GM23338 (cell line): ENCODE measurements at regions not wholly inside any gene's neighbourhood (a gene's known extent, or its start where the extent isn't known, plus 50 kb on each side); places are given as distances from the start of the nearest gene placed in this dataset.

Experiments
- ATAC-seq: fragments of 200-7000 bp; cut with Tn5 transposase; 3 replicates; pipeline ENCODE4 v1.9.1; 2020
- DNase-seq: peaks from one replicate; pipeline ENCODE4 v3.0.0-alpha.2; 2015; ENCODE audit warnings: low spot score
- H2AFZ ChIP-seq: fragments of 200-600 bp; sonication (generic); 2 replicates; pipeline ENCODE4 v1.8.0; 2016; ENCODE audit warnings: antibody characterized with exemption, mild to moderate bottlenecking, moderate library complexity
- H3F3A ChIP-seq: fragments of 200-600 bp; sonication (generic); replicated peaks from 2 replicates; pipeline ENCODE4 v1.8.0; 2017; ENCODE audit warnings: antibody characterized with exemption, mixed run types, low read depth
- H3K27ac ChIP-seq: fragments of 200-600 bp; sonication (generic); 2 replicates; pipeline ENCODE4 v1.6.1; 2016; ENCODE audit warnings: low read depth
- H3K27me3 ChIP-seq: fragments of 200-600 bp; sonication (generic); 2 replicates; pipeline ENCODE4 v1.8.0; 2016; ENCODE audit warnings: mild to moderate bottlenecking, mixed run types, moderate library complexity; ENCODE audit not compliant: insufficient read depth
- H3K36me3 ChIP-seq: fragments of 200-600 bp; sonication (generic); 2 replicates; pipeline ENCODE4 v1.8.0; 2016; ENCODE audit warnings: mild to moderate bottlenecking; ENCODE audit not compliant: insufficient read depth
- H3K4me1 ChIP-seq: fragments of 200-600 bp; sonication (generic); 2 replicates; pipeline ENCODE4 v1.8.0; 2016; ENCODE audit warnings: mild to moderate bottlenecking, moderate library complexity; ENCODE audit not compliant: insufficient read depth
- H3K4me2 ChIP-seq: fragments of 200-600 bp; sonication (generic); 2 replicates; pipeline ENCODE4 v1.7.1; 2017; ENCODE audit warnings: mixed run types
- H3K4me3 ChIP-seq: fragments of 200-600 bp; sonication (generic); 2 replicates; pipeline ENCODE4 v1.6.1; 2016; ENCODE audit warnings: mixed run types
- H3K79me2 ChIP-seq: fragments of 200-600 bp; sonication (generic); replicated peaks from 2 replicates; pipeline ENCODE4 v1.8.0; 2017; ENCODE audit warnings: mild to moderate bottlenecking; ENCODE audit not compliant: insufficient read depth
- H3K9me2 ChIP-seq: fragments of 200-600 bp; sonication (generic); 2 replicates; pipeline ENCODE4 v1.8.0; 2017; ENCODE audit not compliant: insufficient read depth
- H4K20me1 ChIP-seq: fragments of 200-600 bp; sonication (generic); replicated peaks from 2 replicates; pipeline ENCODE4 v1.8.0; 2017; ENCODE audit warnings: mild to moderate bottlenecking; ENCODE audit not compliant: insufficient read depth
- H3K27ac Mint-ChIP-seq: 2 replicates; pipeline ENCODE4 v1.8.0; 2020; ENCODE audit warnings: inconsistent platforms, mild to moderate bottlenecking, moderate library complexity, mixed read lengths
- H3K27me3 Mint-ChIP-seq: 3 replicates; pipeline ENCODE4 v1.8.0; 2022; ENCODE audit warnings: low read depth, mild to moderate bottlenecking, moderate library complexity, mixed read lengths, inconsistent platforms; ENCODE audit not compliant: insufficient read depth, poor library complexity
- H3K36me3 Mint-ChIP-seq: 3 replicates; pipeline ENCODE4 v1.8.0; 2021; ENCODE audit warnings: low read depth, mild to moderate bottlenecking, inconsistent platforms, moderate library complexity, mixed read lengths
- H3K4me1 Mint-ChIP-seq: 3 replicates; pipeline ENCODE4 v1.8.0; 2020; ENCODE audit warnings: mild to moderate bottlenecking, inconsistent platforms, mixed read lengths
- H3K4me3 Mint-ChIP-seq: 3 replicates; pipeline ENCODE4 v1.8.0; 2021; ENCODE audit warnings: moderate library complexity, mild to moderate bottlenecking, inconsistent platforms, mixed read lengths
- H3K9me3 Mint-ChIP-seq: 3 replicates; pipeline ENCODE4 v1.8.0; 2020; ENCODE audit warnings: moderate library complexity, mild to moderate bottlenecking, inconsistent platforms, mixed read lengths
- CREB1 ChIP-seq: fragments of 250-450 bp; sonication (Bioruptor Pico); IDR thresholded peaks from 2 replicates; pipeline ENCODE4 v1.5.0; 2020; ENCODE audit warnings: low read depth, mild to moderate bottlenecking, moderate library complexity
- CTCF ChIP-seq, 2 experiments: fragments of 200-600 bp in 1 of 2; sonication (generic) in 1 of 2; conservative IDR thresholded peaks; 2 replicates each; pipeline versions ENCODE4 v1.5.1 to v1.6.1; 2016 to 2017; ENCODE audit warnings: antibody characterized with exemption in 2 of 2, low read depth in 2 of 2, mild to moderate bottlenecking in 2 of 2, moderate library complexity in 1 of 2
- ETS1 ChIP-seq: IDR thresholded peaks from 2 replicates; pipeline ENCODE4 v1.6.1; 2016; ENCODE audit warnings: antibody characterized with exemption
- EZH2 ChIP-seq: fragments of 200-600 bp; sonication (generic); IDR thresholded peaks from one replicate; pipeline ENCODE4 v1.8.0; 2017; ENCODE audit warnings: antibody characterized with exemption, mild to moderate bottlenecking, low read depth; ENCODE audit not compliant: unreplicated experiment
- EZH2phosphoT487 ChIP-seq: fragments of 200-600 bp; sonication (generic); IDR thresholded peaks from one replicate; pipeline ENCODE4 v1.8.1; 2018; ENCODE audit warnings: antibody characterized with exemption; ENCODE audit not compliant: unreplicated experiment
- JUNB ChIP-seq: IDR thresholded peaks from one replicate; pipeline ENCODE4 v1.6.1; 2016; ENCODE audit warnings: antibody characterized with exemption; ENCODE audit not compliant: unreplicated experiment
- NANOG ChIP-seq: IDR thresholded peaks from 2 replicates; pipeline ENCODE4 v1.6.1; 2016; ENCODE audit warnings: antibody characterized with exemption, borderline replicate concordance
- POLR2AphosphoS5 ChIP-seq: IDR thresholded peaks from 2 replicates; pipeline ENCODE4 v1.6.1; 2016; ENCODE audit warnings: antibody characterized with exemption, low read depth
- REST ChIP-seq: IDR thresholded peaks from one replicate; pipeline ENCODE4 v1.6.1; 2018; ENCODE audit warnings: antibody characterized with exemption; ENCODE audit not compliant: unreplicated experiment
- STAT1 ChIP-seq: IDR thresholded peaks from one replicate; pipeline ENCODE4 v1.6.1; 2016; ENCODE audit warnings: antibody characterized with exemption; ENCODE audit not compliant: unreplicated experiment
- ZNF114 ChIP-seq: fragments of 250-450 bp; sonication (Bioruptor Pico); IDR thresholded peaks from 2 replicates; pipeline ENCODE4 v1.5.0; 2020; ENCODE audit warnings: mild to moderate bottlenecking, moderate library complexity
- ZNF331 ChIP-seq: fragments of 250-450 bp; sonication (Bioruptor Pico); IDR thresholded peaks from 2 replicates; pipeline ENCODE4 v1.5.0; 2020; ENCODE audit warnings: low read depth, mild to moderate bottlenecking, moderate library complexity
- ZNF462 ChIP-seq: fragments of 250-450 bp; sonication (Bioruptor Pico); IDR thresholded peaks from 2 replicates; pipeline ENCODE4 v1.5.0; 2020; ENCODE audit warnings: mild to moderate bottlenecking, moderate library complexity

- no peaks in the 10 kb centered on the region for H3K27me3 ChIP-seq
- no peak overlapping the region for H2AFZ ChIP-seq
- peaks cover 3% of the 10 kb centered on the region; the same call in 1 of the 3 replicates for H3K9me3 Mint-ChIP-seq
- no peaks in the 10 kb centered on the region for H3K79me2 ChIP-seq
- H3K36me3 Mint-ChIP-seq, result no peaks in the 10 kb centered on the region
- no peak overlapping the region for H3K4me2 ChIP-seq
- no peaks in the 10 kb centered on the region for H3K9me2 ChIP-seq
- H3K27me3 Mint-ChIP-seq, result peaks cover 1% of the 10 kb centered on the region
- no peaks in the 10 kb centered on the region for H3K36me3 ChIP-seq
- H3K4me1 Mint-ChIP-seq, result peaks cover 3% of the 10 kb centered on the region; the same call in 1 of the 3 replicates
- no peaks in the 10 kb centered on the region for H4K20me1 ChIP-seq
- peaks cover 5% of the 10 kb centered on the region; the same call in 1 of the 2 replicates for H3K4me1 ChIP-seq
- no peak overlapping the region for H3K4me3 Mint-ChIP-seq
- H3K4me3 ChIP-seq, result no peak overlapping the region
- ATAC-seq (no peak), DNase-seq (no peak)
- H3F3A ChIP-seq, result no peaks in the 10 kb centered on the region
- TF ChIP-seq STAT1, result no peak
- TF ChIP-seq NANOG, result no peak
- no peak for TF ChIP-seq POLR2AphosphoS5
- TF ChIP-seq CREB1 (CRISPR knock-in tag), result no peak
- TF ChIP-seq ETS1, result no peak
- TF ChIP-seq ZNF331, result no peak
- TF ChIP-seq JUNB, result no peak
- TF ChIP-seq ZNF462 (CRISPR knock-in tag), result no peak
- TF ChIP-seq CTCF (conservative IDR thresholded peaks at IDR 0.05; ENCODE audit: low read depth in 2 of 2), result no peak
- no peak for TF ChIP-seq EZH2
- TF ChIP-seq REST, result no peak
- no peak for TF ChIP-seq ZNF114
- no peak for TF ChIP-seq EZH2phosphoT487
- H3K27ac ChIP-seq, result no peak overlapping the region
- H3K27ac Mint-ChIP-seq, result no peak overlapping the region
Observed at GRCh38 chr13:47672245-47673008, 328.6 kb downstream of the SUCLA2 start.
